Amniotic stem cell (primary cell): ENCODE measurements at regions not wholly inside any gene's neighbourhood (a gene's known extent, or its start where the extent isn't known, plus 50 kb on each side); places are given as distances from the start of the nearest gene placed in this dataset.
"Not testable (repeated sequence)": the region's sequence is repeated elsewhere in the genome, so short reads cannot be mapped to it uniquely, and the experiment has no call there.

Experiments used
- DNase-seq: peaks from one replicate; lab custom pipeline; 2025; lab: John Stamatoyannopoulos, UW

GRCh38 chr1:245025525-245025924 lies 129.3 kb upstream of the KIF26B start:
- no peak for DNase-seq

GRCh38 chr1:245023222-245023621 lies 131.6 kb upstream of the KIF26B start:
- DNase-seq: no peak

GRCh38 chr1:245019910-245020486 lies 134.8 kb upstream of the KIF26B start:
- DNase-seq: no peak

- DNase-seq: no peak
These were observed 138.1 kb upstream of the KIF26B start for GRCh38 chr1:245016700-245017099.

- no peak for DNase-seq
These were observed 139.8 kb upstream of the KIF26B start for GRCh38 chr1:245015031-245015430.

- no peak for DNase-seq
These were observed 140.3 kb upstream of the KIF26B start for GRCh38 chr1:245014247-245015029.

GRCh38 chr1:245010018-245010614 lies 144.7 kb upstream of the KIF26B start:
- no peak for DNase-seq

GRCh38 chr1:245008761-245009160 lies 144.4 kb upstream of the HNRNPU start:
- no peak for DNase-seq

GRCh38 chr1:245007852-245008251 lies 143.5 kb upstream of the HNRNPU start:
- no peak for DNase-seq

GRCh38 chr1:245003246-245003645 lies 138.9 kb upstream of the HNRNPU start:
- no peak for DNase-seq

- no peak for DNase-seq
These were observed 136.9 kb upstream of the HNRNPU start for GRCh38 chr1:245001252-245001651.

GRCh38 chr1:245000872-245001188 lies 136.5 kb upstream of the HNRNPU start:
- no peak for DNase-seq

- not testable (repeated sequence) for DNase-seq
These were observed 135.3 kb upstream of the HNRNPU start for GRCh38 chr1:244999644-245000043.

GRCh38 chr1:244998717-244999346 lies 134.5 kb upstream of the HNRNPU start:
- no peak for DNase-seq

- DNase-seq: no peak
These were observed 131.5 kb upstream of the HNRNPU start for GRCh38 chr1:244995602-244996400.

GRCh38 chr1:244992833-244993232 lies 128.5 kb upstream of the HNRNPU start:
- no peak for DNase-seq

GRCh38 chr1:244989813-244990212 lies 125.5 kb upstream of the HNRNPU start:
- DNase-seq: no peak

- DNase-seq: no peak
These were observed 124.2 kb upstream of the HNRNPU start for GRCh38 chr1:244988521-244988920.

- no peak for DNase-seq
These were observed 116.3 kb upstream of the HNRNPU start for GRCh38 chr1:244980605-244981004.

- no peak for DNase-seq
These were observed 110.2 kb upstream of the HNRNPU start for GRCh38 chr1:244974550-244974949.

- DNase-seq: no peak
These were observed 109.8 kb upstream of the HNRNPU start for GRCh38 chr1:244974106-244974505.

- no peak for DNase-seq
These were observed 107.3 kb upstream of the HNRNPU start for GRCh38 chr1:244971552-244972216.
